HPDE6-E6E7 (cell line): ENCODE measurements at regions not wholly inside any gene's neighbourhood (a gene's known extent, or its start where the extent isn't known, plus 50 kb on each side); places are given as distances from the start of the nearest gene placed in this dataset.
"Not testable (repeated sequence)": the region's sequence is repeated elsewhere in the genome, so short reads cannot be mapped to it uniquely, and the experiment has no call there.

Experiments
- DNase-seq: peaks from one replicate; pipeline ENCODE4 v3.0.0; 2011; ENCODE audit warnings: missing footprints; ENCODE audit errors: extremely low spot score

DNA sequence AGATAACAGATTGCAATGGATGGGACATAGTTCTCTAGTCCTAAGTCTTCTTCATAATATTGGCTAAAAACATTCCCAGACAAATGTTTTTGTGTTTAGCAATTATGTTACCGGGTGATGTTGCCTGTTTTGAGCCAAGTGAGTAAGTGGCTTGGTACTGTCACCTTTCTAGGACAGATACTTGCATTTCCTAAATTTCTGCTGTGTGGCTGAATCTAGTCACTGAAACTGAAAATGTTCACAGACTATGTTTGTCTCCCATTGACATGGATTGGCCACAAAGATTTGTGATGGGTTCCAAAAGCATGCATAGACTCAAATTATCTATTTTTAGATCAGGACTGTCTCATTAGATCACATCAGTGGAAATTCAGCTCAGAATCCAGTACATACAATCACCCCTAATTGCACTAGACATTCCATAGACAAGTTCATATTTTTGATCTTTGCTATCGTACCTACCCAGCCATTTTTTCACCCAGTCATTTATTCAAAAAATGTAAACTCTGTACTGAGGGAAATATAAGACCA lies 1222.1 kb upstream of the AUTS2 start:
- no peak for DNase-seq

DNA sequence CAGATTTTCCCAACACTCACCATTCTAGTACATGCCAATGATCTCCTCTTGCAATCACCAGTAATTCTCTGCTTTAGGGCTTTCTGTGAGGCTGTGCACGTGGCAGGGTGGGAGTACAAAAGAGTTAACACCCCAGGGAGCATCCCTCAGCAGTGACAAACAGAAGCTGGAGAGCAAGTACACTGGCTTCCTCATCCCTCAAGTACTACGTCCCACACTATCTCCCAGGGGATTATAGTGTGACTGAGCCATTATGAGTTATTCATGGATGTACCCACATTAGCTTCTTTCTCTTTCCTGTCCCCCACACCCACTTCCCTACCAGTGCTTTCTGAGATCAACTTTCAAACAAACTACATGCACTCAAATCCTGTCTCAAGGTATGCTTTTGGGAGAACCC lies 1216.5 kb upstream of the AUTS2 start:
- DNase-seq, result no peak

DNA sequence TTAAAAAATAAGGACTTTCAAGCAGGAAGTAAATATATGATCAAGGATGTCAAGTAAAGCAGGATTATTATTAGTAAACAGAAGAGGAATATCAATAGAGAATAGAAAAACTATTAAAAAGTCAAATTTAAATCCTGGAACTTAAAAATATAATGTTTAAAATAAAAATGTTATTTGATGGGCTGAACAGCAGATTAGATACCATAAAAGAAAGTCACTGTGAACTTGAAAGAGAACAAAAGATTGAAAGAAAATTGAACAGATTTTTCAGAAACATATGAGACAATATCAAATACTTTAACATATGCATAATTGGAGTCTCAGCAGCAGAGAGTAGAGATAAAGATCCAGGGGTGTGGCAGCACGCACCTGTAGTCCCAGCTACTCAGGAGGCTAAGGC lies 1213.7 kb upstream of the AUTS2 start:
- no peak for DNase-seq

DNA sequence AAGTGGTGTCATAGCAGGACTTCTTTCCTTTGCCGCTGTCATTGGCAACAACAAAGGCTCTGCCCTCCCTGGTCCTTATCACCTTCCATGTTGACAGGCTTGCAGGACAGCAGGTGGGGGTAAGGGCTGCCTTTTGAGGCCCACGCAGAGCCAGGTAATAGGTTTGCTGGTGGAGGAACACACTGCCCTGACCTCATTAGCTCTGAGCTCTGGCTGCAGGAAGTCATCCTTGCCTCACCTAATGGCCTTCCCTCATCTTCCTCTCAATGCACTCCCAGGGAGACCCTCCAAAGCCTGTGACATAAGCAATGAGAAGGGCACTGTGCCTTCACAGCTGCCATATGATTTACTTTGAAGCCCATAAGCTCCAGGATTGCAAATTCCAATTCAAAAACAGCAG lies 1205.2 kb upstream of the AUTS2 start:
- no peak for DNase-seq

DNA sequence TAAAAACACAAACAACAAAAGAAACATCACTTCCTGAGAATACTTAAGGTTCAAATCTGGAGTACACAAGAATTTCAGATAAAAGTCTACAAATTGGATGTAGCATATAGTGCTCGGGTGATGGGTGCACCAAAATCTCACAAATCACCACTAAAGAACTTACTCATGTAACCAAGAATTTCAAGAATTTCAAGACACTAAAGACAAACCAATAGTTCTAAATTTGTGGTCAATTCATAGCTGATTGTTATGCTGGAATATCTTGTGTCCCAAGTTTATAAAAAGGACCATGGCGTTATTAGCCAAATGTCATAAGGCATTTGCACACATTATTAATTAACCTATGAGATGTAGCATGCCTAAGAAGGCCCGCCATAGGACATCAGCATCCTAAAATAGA lies 1204.1 kb upstream of the AUTS2 start:
- no peak for DNase-seq

DNA sequence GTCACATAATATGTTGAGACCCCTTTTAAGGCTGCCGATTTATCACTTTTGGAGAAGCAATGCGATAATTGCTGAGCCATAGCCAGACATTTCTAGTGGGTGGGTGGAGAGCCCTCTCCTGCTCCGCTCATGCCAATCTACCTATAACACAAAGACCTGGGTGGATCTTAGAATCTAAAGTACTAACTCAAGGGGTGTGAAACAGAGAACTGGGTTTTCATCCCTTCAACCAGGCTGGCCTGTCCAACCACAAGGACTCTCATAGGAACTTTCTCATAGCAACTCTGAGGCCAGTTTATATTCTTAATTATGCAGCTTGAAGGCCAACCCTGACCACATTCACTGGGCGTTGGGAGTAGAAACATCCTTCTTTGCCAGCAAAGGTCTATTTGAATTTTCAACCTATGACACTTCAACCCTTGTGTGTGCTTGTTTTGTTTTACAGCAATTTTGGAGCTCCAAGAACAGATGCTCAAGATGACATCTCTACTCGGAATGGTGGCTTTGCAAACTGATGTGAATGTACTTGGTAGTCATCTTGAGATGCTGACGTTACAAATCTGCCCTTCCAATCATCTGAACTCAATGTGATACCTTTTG lies 1198.2 kb upstream of the AUTS2 start:
- no peak for DNase-seq

DNA sequence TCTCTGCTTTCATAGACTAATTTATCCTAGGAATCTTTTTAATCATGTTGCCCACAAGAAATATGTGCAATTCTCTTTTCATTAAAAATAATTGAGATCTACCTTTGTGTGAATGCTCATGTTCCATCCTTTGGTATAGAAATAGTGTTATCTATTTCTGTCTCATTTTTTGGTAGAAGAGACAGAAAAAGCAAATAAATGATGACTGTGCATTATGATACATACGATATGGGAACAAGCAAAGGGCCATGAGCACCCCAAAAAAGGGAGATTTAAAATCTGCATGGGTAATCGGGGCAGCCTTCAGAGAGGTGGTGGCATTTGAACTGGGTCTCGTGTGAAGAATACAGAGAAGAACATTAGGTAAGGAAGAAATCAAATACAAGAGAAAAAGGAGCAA lies 1197.5 kb upstream of the AUTS2 start:
- no peak for DNase-seq

DNA sequence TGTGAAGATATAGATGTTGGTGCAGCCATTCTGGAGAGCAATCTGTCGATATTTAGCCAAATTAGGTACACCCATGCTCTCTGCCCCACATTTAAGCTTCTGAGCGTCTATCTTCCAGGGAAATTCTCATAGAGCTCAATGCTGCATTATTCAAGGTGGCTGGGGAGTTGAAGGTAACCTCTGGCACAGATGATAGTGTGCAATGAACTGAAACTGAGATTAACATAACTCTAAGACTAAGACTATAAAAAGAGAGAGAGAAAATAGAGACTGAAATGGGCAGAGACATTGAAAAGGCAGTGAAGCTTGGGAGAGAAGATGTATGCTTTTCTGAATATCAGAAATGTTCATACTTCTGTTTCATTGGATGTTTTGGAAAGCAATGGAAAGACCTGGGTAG lies 1197.0 kb upstream of the AUTS2 start:
- DNase-seq, result no peak

DNA sequence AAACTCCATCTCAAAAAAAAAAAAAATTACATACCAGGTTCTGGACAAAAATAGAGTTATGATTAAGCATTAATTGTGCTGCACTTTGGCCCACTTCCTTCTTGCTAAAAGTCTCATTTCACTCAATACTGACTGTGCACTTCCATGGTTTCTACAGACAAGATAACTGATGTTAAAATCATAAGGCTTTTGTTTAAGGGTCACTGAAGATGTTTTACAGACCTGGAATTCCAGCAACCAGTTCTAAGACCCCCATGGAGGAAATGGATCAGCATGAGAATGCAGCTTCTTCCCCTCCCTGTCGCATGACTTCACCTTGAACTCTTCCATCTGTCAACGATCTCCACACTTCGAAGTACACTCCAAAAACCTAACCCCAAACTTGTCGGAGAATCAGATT lies 1191.8 kb upstream of the AUTS2 start:
- DNase-seq, result no peak

DNA sequence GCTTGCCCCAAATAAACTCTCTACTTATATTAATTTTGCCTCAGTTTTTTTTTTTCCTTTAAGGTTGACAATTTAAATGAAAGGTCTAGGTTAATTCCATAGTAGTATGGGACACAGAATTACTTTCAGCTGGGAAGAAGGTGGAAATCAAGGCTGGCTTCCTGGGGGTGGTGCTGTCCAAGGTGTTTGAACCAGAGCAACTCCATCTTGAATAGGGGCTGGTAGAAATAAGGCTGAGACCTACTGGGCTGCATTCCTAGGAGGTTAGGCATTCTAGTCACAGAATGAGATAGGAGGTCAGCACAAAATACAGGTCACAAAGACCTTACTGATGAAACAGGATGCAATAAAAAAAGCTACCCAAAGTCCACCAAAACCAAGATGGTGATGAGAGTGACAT lies 1190.8 kb upstream of the AUTS2 start:
- no peak for DNase-seq

DNA sequence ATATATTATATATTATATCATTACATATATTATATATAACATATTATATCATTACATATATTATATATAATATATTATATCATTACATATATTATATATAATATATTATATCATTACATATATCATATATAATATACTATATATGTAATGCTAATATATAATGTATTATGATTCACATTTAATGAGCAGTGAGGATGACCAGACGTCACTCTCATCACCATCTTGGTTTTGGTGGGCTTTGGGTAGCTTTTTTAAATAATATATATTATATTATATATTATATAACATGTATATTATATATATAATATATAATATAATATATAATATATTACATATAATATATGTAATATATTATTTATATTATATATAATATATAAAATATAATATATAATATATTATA lies 1189.4 kb upstream of the AUTS2 start:
- DNase-seq, result no peak

DNA sequence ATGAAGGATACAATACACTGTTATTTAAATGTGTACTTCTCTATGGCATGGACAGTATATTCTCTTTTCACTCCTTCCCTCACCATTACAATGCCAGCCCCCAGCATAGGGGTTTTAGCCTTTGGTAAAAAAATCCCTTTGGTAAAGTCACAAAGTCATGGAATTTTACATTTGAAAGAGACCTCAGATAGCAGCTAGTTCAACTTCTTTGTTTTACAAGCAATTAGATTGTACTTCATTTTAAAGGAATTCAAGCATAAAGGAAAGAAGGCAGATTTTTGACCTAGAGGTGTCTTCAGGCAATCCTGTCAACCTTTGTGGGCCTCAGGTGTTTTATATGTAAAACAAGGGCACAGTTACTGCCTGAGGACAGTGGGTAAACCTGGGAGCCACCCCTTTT lies 1188.4 kb upstream of the AUTS2 start:
- DNase-seq, result no peak

DNA sequence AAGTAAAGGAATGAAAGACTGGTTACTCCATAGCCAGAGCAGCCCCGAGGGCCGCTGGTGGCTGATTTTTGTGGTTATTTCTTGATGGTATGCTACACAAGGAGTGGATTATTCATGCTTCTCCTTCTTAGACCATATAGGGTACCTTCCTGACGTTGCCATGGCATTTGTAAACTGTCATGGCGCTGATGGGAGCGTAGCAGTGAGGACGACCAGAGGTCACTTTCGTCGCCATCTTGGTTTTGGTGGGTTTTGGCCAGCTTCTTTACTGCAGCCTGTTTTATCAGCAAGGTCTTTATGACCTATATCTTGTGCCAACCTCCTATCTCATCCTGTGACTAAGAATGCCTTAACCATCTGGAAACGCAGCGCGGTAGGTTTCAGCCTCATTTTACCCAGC lies 1187.6 kb upstream of the AUTS2 start:
- not testable (repeated sequence) for DNase-seq

DNA sequence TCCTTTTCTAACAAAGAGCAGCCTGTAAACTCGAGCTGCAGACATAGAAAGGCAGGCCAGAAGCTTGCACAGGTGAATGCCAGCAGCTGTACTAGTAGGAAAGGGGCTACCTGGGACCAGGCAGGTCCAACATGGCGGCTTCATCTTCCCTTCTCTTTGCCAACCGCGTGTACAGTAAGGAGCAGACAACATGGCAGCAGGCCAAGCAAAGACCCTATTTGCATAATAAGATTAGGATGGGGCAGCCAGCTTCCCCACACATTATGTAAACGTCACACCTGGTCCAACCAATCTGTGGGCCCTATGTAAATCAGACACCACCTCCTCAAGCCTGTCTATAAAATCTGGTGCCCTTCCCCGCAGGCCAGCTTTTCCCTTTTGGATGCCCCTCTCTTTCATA lies 1186.5 kb upstream of the AUTS2 start:
- no peak for DNase-seq

DNA sequence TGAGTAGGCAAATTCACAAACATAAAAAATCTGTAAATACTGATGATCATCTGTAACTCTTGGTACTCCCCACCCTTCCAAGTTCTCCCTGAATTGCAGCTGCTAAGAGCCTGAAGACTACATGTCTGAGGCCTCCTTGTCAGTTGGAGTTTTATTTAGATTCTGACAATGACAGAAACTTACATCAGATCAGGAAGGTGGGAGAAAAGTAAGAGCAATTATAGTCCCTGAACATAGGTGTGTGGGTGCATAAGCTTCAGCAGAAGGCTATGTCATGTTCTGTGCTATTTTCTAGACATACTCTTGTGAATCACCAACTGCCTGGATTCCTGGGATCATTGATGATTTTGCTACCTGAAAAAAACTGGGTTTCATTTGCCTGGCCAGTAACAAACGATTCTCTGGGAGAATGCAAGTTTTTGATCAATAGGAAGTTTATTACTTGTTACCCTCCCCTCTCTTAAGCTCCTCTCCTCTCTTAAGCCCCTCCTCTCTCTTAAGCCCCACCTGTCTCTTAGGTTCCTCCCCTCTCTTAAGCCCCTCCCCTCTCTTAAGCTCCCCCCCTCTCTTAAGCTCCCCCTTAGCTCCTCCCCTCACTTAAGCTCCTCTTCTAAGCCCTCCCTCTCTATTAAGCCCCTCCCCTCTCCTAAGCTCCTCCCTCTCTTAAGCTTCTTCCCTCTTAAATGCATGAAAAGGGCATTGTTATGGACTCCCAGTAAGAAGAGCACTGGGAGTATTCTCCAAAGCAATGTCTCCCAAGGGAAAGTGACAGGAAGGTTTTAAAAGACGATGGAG lies 1183.4 kb upstream of the AUTS2 start:
- no peak for DNase-seq

DNA sequence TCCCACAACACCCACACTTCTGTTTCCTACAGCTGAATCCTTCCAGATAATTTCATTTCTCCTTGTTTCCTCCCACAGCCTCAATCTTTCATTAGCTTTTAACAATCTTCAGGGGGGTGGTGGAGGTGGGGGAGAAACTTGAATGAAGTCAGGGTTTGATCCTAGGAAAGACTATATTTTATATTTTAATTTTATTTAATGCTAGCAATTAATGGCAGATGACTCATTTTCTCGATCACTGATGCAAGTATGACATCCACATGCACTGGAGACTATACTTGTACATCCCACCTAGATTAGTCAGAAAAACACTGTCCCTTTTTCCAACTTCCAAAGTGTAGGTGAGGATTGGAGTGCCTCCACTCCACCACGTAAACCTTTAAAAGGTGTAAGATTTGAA lies 1181.3 kb upstream of the AUTS2 start:
- DNase-seq, result no peak

DNA sequence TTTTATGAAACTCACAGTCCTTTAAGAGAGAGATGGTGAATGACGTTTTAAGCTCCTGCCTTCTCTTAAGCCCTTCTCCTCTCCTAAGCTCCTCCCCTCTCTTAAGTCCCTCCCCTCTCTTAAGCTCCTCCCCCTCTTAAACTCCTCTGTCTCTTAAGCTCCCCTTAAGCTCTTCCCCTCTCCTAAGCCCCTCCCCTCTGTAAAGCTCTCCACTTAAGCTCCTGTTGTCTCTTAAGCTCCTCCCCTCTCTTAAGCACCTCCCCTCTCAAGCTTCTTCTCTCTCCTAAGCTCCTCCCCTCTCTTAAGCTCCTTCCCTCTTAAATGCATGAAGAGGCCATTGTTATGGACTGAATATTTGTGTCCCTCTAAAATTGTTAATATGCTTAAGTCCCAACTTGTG lies 1180.6 kb upstream of the AUTS2 start:
- DNase-seq, result no peak

DNA sequence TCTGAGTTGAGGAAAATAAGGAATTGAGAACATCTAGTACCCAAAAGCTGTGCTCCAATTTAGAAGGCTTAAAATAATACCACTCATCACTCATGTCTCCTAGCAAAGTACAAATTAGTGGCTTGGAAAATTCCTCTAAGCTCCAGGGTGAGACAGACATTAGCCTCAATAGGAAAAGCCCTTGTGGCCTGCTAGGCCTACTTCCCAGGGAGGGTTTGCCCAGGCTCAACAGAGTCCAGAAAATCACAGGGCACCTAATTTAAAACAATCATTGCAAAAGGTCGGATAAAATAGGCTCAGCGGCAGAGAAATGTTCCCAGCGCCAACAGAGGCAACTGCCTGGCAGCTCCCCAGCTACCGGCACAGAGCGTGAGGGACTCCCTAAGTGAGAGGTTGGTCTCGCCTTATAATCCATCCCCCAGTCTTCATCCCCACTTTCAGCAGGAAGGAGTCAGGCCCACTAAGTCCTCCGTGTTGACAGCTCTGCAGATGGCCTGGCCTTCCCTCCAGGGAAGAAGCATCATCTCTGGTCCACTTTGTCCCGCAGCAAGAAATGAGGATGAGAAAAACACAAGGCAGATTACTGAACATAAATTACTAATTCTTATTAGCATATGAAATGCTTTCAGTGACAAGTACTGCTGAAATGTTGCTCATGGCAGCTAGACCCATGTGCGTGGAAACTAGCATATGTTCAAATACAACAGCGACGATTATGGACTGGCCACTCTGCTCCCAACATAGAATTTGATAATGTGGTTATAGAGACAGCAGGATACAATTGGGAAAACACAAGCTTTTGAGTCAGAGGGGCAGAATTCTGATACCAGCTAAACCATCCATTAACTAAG lies 1177.7 kb upstream of the AUTS2 start:
- no peak for DNase-seq

DNA sequence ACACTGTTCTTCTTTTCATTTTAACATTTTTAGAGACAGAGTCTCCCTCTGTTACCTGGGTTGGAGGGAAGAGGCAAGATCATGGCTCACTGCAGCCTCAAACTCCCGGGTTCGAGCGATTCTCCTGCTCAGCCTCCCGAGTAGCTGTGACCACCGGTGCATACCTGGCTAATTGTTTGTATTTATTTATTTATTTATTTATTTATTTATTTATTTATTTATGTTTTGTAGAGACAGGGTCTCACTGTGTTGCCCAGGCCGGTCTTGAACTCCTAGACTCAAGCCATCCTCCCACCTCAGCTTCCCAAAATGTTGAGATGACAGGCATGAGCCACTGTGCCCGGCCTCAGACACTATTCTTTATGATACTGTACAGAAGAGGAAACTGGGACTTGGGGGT lies 1176.6 kb upstream of the AUTS2 start:
- DNase-seq, result no peak

DNA sequence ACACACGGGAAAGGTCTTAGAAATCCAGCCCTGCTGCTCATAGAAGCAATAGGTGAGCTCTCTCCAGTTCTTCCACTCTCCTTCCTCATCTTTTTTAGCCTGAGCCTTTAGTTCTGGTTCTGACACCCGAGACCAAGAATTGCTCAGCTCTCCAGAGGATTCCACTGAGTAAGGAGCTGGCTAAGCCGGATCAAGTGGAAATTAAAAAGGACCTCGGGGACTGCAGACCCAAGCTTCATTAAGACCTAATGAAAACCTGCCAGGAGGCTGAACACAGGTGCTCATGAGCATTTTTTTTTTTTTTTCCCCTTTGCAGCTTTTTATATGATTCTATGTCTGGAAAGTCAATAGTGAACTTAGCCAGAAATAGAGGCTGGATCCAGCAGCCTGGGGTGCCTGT lies 1176.0 kb upstream of the AUTS2 start:
- no peak for DNase-seq

DNA sequence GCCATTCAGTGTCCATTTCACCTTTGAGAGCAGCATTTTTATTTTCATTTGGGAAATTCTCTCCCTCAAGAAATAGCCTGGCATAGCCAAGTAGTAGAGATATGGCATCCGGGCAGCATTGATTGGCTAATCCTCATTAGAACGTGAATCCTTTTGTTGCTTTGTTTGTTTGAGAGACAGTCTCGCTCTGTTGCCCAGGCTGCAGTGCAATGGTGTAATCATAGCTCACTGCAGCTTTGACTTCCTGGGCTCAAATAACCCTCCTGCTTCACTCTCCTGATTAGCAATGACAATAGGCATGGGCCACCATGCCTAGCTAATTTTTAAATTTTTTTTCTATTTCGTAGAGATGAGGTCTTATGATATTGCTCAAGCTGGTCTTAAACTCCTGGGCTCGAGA lies 1174.9 kb upstream of the AUTS2 start:
- no peak for DNase-seq

DNA sequence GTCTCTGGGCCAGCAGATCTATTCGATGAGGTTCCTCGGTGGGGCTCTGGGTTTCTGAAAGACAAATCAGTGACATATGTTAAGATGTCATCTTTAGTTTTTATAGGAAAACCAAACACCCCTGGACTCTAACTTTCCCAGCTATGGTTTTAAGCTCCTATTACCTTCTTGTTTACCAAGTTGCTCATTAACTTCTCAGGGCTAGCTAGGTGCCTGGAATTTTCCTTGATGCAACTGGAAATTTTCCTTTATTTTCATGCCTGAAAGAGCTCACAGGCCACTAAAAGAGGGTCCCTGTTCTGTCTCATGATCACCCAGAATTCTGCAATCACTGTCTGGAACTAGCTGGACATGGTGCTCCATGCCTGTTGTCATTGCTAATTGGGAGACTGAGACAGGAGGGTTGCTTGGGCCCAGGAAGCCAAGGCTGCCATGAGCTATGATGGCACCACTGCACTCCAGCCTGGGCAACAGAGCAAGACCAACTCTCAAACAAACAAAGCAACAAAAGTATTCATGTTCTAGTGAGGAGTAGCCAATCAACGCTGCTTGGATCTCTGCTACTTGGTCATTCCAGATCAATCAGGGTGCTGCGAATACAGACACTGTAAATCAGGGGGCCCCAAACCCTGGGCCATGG lies 1173.5 kb upstream of the AUTS2 start:
- DNase-seq, result no peak
